Smooth muscle cell of the brain vasculature (primary cell): ENCODE measurements at regions not wholly inside any gene's neighbourhood (a gene's known extent, or its start where the extent isn't known, plus 50 kb on each side); places are given as distances from the start of the nearest gene placed in this dataset.

Experiments used
- DNase-seq: peaks from one replicate; pipeline ENCODE4 v3.0.0-alpha.2; 2012; ENCODE audit warnings: low read depth, low spot score

GRCh38 chr5:167167191-167167795, 1124.2 kb upstream of the WWC1 start:
- no peak for DNase-seq

- DNase-seq, result no peak
These were observed 1122.5 kb upstream of the WWC1 start for GRCh38 chr5:167168971-167169370.

- no peak for DNase-seq
These were observed 1120.4 kb upstream of the WWC1 start for GRCh38 chr5:167171056-167171455.

- DNase-seq, result no peak
These were observed 1113.7 kb upstream of the WWC1 start for GRCh38 chr5:167177736-167178135.

GRCh38 chr5:167180906-167181305, 1110.5 kb upstream of the WWC1 start:
- DNase-seq, result no peak

- DNase-seq, result no peak
These were observed 1085.6 kb upstream of the WWC1 start for GRCh38 chr5:167205881-167206280.

GRCh38 chr5:167207081-167207480, 1084.4 kb upstream of the WWC1 start:
- no peak for DNase-seq

GRCh38 chr5:167208911-167209310, 1082.5 kb upstream of the WWC1 start:
- DNase-seq, result no peak

- no peak for DNase-seq
These were observed 1074.2 kb upstream of the WWC1 start for GRCh38 chr5:167217097-167217743.

GRCh38 chr5:167219298-167219697, 1072.1 kb upstream of the WWC1 start:
- DNase-seq, result no peak

DNA sequence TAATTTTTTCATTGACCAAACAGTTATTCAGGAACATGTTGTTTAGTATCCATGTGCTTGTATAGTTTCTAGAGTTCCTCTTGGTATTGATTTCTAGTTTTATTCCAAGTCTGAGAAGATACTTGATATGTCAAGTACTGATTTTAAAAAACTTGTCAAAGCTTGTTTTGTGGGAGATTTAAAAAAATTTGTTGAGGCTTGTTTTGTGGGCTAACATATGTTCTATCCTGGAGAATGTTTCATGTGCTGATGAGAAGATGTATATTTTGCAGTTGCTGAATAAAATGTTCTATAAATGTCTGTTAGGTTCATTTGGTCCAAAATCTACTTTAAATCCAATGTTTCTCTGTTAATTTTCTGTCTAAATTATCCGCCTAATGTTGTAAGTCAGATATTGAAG, 1065.1 kb upstream of the WWC1 start:
- DNase-seq, result no peak

DNA sequence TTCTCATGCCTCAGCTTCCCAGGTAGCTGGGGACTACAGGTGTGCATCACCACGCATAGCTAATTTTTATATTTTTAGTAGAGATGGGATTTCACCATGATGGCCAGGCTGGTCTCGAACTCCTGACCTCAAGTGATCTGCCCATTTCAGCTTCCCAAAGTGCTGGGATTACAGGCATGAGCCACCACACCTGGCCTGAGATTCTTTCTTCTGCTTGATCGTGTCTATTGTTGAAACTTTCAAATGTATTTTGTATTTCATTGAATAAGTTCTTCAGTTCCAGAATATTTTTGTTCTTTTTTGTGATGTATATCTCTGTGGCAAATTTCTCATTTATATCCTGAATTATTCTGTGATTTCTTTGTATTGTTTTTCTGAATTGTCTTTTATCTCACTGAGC, 1063.3 kb upstream of the WWC1 start:
- no peak for DNase-seq

- no peak for DNase-seq
These were observed 1061.7 kb upstream of the WWC1 start for GRCh38 chr5:167229751-167230150.

DNA sequence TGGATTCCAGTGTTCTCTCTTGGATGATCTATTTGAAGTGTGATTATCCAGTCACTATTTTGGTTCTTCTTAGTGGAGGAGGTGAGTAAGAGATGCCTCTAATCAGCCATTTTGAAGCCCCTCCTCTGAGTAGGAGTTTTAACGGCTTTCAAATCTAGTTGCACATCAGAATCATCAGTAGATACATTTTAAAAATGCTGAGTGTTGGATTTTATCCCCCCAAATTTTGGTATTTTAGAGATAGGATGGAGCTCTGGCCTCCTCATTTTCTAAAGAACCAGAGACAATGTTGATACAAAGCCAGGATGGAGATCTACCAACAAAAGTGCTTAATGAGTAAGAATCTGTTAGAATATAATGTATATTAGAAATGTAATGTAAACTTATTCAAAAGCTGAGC, 1061.0 kb upstream of the WWC1 start:
- DNase-seq, result no peak

- no peak for DNase-seq
These were observed 1058.7 kb upstream of the WWC1 start for GRCh38 chr5:167232675-167233311.

- no peak for DNase-seq
These were observed 1057.8 kb upstream of the WWC1 start for GRCh38 chr5:167233507-167234220.

GRCh38 chr5:167241436-167242067, 1049.9 kb upstream of the WWC1 start:
- DNase-seq, result no peak

GRCh38 chr5:167242701-167243100, 1048.7 kb upstream of the WWC1 start:
- DNase-seq, result no peak

GRCh38 chr5:167243463-167243862, 1048.0 kb upstream of the WWC1 start:
- no peak for DNase-seq

GRCh38 chr5:167244583-167244982, 1046.9 kb upstream of the WWC1 start:
- DNase-seq, result no peak

DNA sequence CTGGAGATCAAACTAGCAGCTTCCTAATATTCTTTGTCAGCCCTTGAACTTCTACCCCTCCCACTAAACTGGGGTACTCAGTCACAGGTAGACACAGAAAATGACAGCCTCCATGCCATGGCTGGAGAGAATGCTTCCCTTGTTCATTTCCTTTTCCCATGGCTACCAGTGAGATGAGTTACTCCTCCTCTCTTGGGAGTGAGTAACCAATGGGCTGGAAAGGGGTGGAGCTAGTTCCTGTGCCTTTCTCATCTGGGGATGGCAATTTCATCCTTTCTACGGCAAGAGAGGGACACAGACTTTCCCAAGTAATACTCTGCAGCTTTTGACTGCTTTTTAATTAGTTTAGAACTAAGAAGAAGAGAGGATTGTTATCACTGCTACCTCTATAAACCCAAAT, 1045.6 kb upstream of the WWC1 start:
- DNase-seq, result no peak

GRCh38 chr5:167247816-167248215, 1043.6 kb upstream of the WWC1 start:
- DNase-seq, result no peak
